ENCODE measurements at regions not wholly inside any gene's neighbourhood (a gene's known extent, or its start where the extent isn't known, plus 50 kb on each side); places are given as distances from the start of the nearest gene placed in this dataset.

DNA sequence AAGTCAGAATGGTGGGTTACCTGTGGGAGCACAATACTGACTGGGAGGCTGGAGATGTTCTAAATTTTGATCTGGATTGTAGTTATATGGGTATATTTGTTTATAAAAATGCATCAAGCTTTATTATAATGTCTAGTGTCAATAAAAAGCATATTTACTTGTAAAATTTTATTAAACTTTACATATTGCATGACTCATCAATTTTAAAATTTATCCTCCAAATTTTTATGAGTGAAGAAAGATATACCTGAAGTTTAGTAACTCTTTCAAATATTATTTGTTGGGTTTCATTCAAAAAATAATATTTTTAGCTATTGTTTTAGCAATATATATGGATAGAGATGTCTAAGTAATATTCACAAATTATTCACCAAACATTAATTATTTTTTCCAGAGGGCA is 103.0 kb downstream of the ANXA5 start:
- DNase-seq (ENCODE audit: low spot score) = no peak
- no peaks in the 10 kb centered on the region for H3K4me1 Mint-ChIP-seq
- no peak overlapping the region for H3K4me3 Mint-ChIP-seq
- no peaks in the 10 kb centered on the region for H4K20me1 ChIP-seq (replicated peaks; ENCODE audit: insufficient read depth)
- TF ChIP-seq, protein P1, sequence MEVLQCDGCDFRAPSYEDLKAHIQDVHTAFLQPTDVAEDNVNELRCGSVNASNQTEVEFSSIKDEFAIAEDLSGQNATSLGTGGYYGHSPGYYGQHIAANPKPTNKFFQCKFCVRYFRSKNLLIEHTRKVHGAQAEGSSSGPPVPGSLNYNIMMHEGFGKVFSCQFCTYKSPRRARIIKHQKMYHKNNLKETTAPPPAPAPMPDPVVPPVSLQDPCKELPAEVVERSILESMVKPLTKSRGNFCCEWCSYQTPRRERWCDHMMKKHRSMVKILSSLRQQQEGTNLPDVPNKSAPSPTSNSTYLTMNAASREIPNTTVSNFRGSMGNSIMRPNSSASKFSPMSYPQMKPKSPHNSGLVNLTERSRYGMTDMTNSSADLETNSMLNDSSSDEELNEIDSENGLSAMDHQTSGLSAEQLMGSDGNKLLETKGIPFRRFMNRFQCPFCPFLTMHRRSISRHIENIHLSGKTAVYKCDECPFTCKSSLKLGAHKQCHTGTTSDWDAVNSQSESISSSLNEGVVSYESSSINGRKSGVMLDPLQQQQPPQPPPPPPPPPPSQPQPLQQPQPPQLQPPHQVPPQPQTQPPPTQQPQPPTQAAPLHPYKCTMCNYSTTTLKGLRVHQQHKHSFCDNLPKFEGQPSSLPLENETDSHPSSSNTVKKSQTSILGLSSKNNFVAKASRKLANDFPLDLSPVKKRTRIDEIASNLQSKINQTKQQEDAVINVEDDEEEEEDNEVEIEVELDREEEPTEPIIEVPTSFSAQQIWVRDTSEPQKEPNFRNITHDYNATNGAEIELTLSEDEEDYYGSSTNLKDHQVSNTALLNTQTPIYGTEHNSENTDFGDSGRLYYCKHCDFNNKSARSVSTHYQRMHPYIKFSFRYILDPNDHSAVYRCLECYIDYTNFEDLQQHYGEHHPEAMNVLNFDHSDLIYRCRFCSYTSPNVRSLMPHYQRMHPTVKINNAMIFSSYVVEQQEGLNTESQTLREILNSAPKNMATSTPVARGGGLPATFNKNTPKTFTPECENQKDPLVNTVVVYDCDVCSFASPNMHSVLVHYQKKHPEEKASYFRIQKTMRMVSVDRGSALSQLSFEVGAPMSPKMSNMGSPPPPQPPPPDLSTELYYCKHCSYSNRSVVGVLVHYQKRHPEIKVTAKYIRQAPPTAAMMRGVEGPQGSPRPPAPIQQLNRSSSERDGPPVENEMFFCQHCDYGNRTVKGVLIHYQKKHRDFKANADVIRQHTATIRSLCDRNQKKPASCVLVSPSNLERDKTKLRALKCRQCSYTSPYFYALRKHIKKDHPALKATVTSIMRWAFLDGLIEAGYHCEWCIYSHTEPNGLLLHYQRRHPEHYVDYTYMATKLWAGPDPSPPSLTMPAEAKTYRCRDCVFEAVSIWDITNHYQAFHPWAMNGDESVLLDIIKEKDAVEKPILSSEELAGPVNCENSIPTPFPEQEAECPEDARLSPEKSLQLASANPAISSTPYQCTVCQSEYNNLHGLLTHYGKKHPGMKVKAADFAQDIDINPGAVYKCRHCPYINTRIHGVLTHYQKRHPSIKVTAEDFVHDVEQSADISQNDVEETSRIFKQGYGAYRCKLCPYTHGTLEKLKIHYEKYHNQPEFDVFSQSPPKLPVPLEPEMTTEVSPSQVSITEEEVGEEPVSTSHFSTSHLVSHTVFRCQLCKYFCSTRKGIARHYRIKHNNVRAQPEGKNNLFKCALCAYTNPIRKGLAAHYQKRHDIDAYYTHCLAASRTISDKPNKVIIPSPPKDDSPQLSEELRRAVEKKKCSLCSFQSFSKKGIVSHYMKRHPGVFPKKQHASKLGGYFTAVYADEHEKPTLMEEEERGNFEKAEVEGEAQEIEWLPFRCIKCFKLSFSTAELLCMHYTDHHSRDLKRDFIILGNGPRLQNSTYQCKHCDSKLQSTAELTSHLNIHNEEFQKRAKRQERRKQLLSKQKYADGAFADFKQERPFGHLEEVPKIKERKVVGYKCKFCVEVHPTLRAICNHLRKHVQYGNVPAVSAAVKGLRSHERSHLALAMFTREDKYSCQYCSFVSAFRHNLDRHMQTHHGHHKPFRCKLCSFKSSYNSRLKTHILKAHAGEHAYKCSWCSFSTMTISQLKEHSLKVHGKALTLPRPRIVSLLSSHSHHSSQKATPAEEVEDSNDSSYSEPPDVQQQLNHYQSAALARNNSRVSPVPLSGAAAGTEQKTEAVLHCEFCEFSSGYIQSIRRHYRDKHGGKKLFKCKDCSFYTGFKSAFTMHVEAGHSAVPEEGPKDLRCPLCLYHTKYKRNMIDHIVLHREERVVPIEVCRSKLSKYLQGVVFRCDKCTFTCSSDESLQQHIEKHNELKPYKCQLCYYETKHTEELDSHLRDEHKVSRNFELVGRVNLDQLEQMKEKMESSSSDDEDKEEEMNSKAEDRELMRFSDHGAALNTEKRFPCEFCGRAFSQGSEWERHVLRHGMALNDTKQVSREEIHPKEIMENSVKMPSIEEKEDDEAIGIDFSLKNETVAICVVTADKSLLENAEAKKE (CRISPR knock-in tag; IDR thresholded peaks at IDR 0.05) = no peak
- TF ChIP-seq JUNB (IDR thresholded peaks at IDR 0.05; ENCODE audit: unreplicated experiment) (no peak), ZNF114 (CRISPR knock-in tag; IDR thresholded peaks at IDR 0.05) (no peak), CREB1 (CRISPR knock-in tag; IDR thresholded peaks at IDR 0.05; ENCODE audit: low read depth) (no peak), EZH2 (IDR thresholded peaks at IDR 0.05; ENCODE audit: low read depth, unreplicated experiment) (no peak), NANOG (IDR thresholded peaks at IDR 0.05; ENCODE audit: borderline replicate concordance) (no peak), ZNF331 (CRISPR knock-in tag; IDR thresholded peaks at IDR 0.05; ENCODE audit: low read depth) (no peak), POLR2AphosphoS5 (IDR thresholded peaks at IDR 0.05; ENCODE audit: low read depth) (no peak), EZH2phosphoT487 (IDR thresholded peaks at IDR 0.05; ENCODE audit: unreplicated experiment) (no peak), STAT1 (IDR thresholded peaks at IDR 0.05; ENCODE audit: unreplicated experiment) (no peak)
- TF ChIP-seq, protein P2, sequence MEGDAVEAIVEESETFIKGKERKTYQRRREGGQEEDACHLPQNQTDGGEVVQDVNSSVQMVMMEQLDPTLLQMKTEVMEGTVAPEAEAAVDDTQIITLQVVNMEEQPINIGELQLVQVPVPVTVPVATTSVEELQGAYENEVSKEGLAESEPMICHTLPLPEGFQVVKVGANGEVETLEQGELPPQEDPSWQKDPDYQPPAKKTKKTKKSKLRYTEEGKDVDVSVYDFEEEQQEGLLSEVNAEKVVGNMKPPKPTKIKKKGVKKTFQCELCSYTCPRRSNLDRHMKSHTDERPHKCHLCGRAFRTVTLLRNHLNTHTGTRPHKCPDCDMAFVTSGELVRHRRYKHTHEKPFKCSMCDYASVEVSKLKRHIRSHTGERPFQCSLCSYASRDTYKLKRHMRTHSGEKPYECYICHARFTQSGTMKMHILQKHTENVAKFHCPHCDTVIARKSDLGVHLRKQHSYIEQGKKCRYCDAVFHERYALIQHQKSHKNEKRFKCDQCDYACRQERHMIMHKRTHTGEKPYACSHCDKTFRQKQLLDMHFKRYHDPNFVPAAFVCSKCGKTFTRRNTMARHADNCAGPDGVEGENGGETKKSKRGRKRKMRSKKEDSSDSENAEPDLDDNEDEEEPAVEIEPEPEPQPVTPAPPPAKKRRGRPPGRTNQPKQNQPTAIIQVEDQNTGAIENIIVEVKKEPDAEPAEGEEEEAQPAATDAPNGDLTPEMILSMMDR (conservative IDR thresholded peaks at IDR 0.05; ENCODE audit: low read depth in 2 of 2) = no peak
- TF ChIP-seq, protein P3, sequence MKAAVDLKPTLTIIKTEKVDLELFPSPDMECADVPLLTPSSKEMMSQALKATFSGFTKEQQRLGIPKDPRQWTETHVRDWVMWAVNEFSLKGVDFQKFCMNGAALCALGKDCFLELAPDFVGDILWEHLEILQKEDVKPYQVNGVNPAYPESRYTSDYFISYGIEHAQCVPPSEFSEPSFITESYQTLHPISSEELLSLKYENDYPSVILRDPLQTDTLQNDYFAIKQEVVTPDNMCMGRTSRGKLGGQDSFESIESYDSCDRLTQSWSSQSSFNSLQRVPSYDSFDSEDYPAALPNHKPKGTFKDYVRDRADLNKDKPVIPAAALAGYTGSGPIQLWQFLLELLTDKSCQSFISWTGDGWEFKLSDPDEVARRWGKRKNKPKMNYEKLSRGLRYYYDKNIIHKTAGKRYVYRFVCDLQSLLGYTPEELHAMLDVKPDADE (IDR thresholded peaks at IDR 0.05) = no peak
- TF ChIP-seq, protein P4, sequence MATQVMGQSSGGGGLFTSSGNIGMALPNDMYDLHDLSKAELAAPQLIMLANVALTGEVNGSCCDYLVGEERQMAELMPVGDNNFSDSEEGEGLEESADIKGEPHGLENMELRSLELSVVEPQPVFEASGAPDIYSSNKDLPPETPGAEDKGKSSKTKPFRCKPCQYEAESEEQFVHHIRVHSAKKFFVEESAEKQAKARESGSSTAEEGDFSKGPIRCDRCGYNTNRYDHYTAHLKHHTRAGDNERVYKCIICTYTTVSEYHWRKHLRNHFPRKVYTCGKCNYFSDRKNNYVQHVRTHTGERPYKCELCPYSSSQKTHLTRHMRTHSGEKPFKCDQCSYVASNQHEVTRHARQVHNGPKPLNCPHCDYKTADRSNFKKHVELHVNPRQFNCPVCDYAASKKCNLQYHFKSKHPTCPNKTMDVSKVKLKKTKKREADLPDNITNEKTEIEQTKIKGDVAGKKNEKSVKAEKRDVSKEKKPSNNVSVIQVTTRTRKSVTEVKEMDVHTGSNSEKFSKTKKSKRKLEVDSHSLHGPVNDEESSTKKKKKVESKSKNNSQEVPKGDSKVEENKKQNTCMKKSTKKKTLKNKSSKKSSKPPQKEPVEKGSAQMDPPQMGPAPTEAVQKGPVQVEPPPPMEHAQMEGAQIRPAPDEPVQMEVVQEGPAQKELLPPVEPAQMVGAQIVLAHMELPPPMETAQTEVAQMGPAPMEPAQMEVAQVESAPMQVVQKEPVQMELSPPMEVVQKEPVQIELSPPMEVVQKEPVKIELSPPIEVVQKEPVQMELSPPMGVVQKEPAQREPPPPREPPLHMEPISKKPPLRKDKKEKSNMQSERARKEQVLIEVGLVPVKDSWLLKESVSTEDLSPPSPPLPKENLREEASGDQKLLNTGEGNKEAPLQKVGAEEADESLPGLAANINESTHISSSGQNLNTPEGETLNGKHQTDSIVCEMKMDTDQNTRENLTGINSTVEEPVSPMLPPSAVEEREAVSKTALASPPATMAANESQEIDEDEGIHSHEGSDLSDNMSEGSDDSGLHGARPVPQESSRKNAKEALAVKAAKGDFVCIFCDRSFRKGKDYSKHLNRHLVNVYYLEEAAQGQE (IDR thresholded peaks at IDR 0.05; ENCODE audit: unreplicated experiment) = no peak
- no peak overlapping the region for H3K27ac Mint-ChIP-seq
- no peaks in the 10 kb centered on the region for H3F3A ChIP-seq (replicated peaks; ENCODE audit: low read depth)
- no peaks in the 10 kb centered on the region for H3K27me3 Mint-ChIP-seq (ENCODE audit: insufficient read depth, low read depth, poor library complexity)
- H3K4me1 ChIP-seq (ENCODE audit: insufficient read depth) = no peaks in the 10 kb centered on the region
- H2AFZ ChIP-seq = no peak overlapping the region
- H3K36me3 ChIP-seq (ENCODE audit: insufficient read depth) = no peaks in the 10 kb centered on the region
- H3K9me2 ChIP-seq (ENCODE audit: insufficient read depth) = 0 out of 2 replicates have a peak, but pooled peaks cover 3% of the 10 kb centered on the region
- no peaks in the 10 kb centered on the region for H3K79me2 ChIP-seq (replicated peaks; ENCODE audit: insufficient read depth)
- H3K36me3 Mint-ChIP-seq (ENCODE audit: low read depth) = no peaks in the 10 kb centered on the region
- no peaks in the 10 kb centered on the region for H3K9me3 Mint-ChIP-seq
- no peaks in the 10 kb centered on the region for H3K27me3 ChIP-seq (ENCODE audit: insufficient read depth)
- ATAC-seq = no peak
- no peak overlapping the region for H3K27ac ChIP-seq (ENCODE audit: low read depth)
- no peak overlapping the region for H3K4me2 ChIP-seq
- no peak overlapping the region for H3K4me3 ChIP-seq

All from GM23338 (cell line).